NCI-H2171 (cell line): ENCODE measurements at regions not wholly inside any gene's neighbourhood (a gene's known extent, or its start where the extent isn't known, plus 50 kb on each side); places are given as distances from the start of the nearest gene placed in this dataset.

Experiments used
- DNase-seq: peaks from one replicate; lab custom pipeline; 2025; lab: John Stamatoyannopoulos, UW

GRCh38 chr5:2147504-2148311 lies 265.0 kb upstream of the IRX4 start:
- DNase-seq = no peak

- no peak for DNase-seq
These were observed 261.1 kb upstream of the IRX4 start for GRCh38 chr5:2143646-2144353.

- DNase-seq = no peak
These were observed 260.4 kb upstream of the IRX4 start for GRCh38 chr5:2143088-2143487.

GRCh38 chr5:2142456-2142954 lies 259.8 kb upstream of the IRX4 start:
- no peak for DNase-seq

- no peak for DNase-seq
These were observed 258.7 kb upstream of the IRX4 start for GRCh38 chr5:2141254-2142000.

GRCh38 chr5:2140501-2141175 lies 257.9 kb upstream of the IRX4 start:
- no peak for DNase-seq

GRCh38 chr5:2139478-2139877 lies 256.8 kb upstream of the IRX4 start:
- no peak for DNase-seq

GRCh38 chr5:2138896-2139295 lies 256.2 kb upstream of the IRX4 start:
- no peak for DNase-seq

GRCh38 chr5:2137444-2138050 lies 254.8 kb upstream of the IRX4 start:
- DNase-seq = no peak

GRCh38 chr5:2136728-2137333 lies 254.1 kb upstream of the IRX4 start:
- DNase-seq = no peak

GRCh38 chr5:2135833-2136232 lies 253.1 kb upstream of the IRX4 start:
- no peak for DNase-seq

- DNase-seq = no peak
These were observed 252.6 kb upstream of the IRX4 start for GRCh38 chr5:2135354-2135753.

- no peak for DNase-seq
These were observed 252.0 kb upstream of the IRX4 start for GRCh38 chr5:2134543-2135292.

- DNase-seq = no peak
These were observed 251.2 kb upstream of the IRX4 start for GRCh38 chr5:2133936-2134335.

GRCh38 chr5:2133080-2133479 lies 250.4 kb upstream of the IRX4 start:
- no peak for DNase-seq

GRCh38 chr5:2132497-2132847 lies 249.7 kb upstream of the IRX4 start:
- DNase-seq = no peak

- no peak for DNase-seq
These were observed 249.2 kb upstream of the IRX4 start for GRCh38 chr5:2131826-2132496.

- DNase-seq = no peak
These were observed 248.5 kb upstream of the IRX4 start for GRCh38 chr5:2131196-2131595.

- no peak for DNase-seq
These were observed 247.6 kb upstream of the IRX4 start for GRCh38 chr5:2130361-2130760.
